NCI-H1092 (cell line): ENCODE measurements at regions not wholly inside any gene's neighbourhood (a gene's known extent, or its start where the extent isn't known, plus 50 kb on each side); places are given as distances from the start of the nearest gene placed in this dataset.
"Not testable (repeated sequence)": the region's sequence is repeated elsewhere in the genome, so short reads cannot be mapped to it uniquely, and the experiment has no call there.

Experiments used
- DNase-seq: peaks from one replicate; lab custom pipeline; 2025; lab: John Stamatoyannopoulos, UW

DNA sequence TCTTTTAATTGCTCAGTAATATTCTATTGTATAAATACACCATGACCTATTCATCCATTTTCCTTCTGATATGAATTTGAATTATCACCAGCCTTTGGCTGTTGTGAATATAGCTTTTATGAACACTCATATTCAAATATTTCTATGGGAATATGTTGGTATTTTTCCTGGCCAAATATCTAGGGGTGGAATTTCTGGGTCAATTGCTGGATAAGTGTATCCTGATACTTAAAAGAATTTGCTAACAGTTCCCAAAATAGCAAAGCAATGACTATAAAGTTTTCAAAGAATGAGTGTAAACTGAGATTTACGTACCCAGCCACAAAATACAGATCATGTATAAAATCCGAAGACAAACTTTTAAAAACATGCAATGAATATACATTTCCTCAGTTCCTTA lies 148.7 kb upstream of the CLEC14A start:
- DNase-seq: no peak

DNA sequence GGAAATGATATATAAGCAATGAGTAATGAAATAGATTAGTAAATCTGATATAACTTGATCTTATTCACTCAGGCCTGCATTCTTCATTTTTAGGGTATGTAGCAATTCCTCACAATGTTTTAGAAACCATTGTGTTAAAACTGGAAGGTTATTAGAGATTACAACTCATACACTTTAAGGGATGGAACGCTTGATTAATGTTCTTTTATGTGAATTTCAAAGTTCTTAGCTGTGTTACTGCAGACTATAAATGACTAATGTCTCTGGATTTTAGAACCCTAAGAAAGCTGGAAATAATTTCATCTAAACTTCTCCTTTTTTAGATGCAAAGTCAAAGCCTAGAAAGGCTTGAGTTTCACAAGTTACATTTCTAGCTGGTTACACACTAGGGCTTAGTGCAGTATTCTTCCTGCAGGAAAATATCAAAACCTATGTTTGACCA lies 148.2 kb upstream of the CLEC14A start:
- DNase-seq: no peak

DNA sequence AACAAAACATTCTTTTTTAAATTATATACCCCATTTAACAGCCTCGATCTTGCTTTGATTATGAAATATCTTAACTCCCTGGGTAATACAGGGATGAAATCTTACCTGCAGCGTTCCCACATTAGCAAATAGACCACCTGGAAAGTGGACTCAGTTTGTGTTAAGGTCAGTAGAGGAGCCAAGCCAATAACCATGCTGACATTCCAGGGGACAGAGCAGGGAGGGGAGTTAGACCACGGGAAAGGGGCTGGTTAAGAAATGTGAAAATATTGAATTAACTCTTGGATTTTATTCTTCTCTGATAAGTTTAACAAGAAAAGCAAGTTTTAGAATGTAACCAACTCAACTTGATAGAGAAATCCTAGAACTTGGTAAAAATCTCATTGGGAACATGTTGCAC lies 144.9 kb upstream of the CLEC14A start:
- no peak for DNase-seq

DNA sequence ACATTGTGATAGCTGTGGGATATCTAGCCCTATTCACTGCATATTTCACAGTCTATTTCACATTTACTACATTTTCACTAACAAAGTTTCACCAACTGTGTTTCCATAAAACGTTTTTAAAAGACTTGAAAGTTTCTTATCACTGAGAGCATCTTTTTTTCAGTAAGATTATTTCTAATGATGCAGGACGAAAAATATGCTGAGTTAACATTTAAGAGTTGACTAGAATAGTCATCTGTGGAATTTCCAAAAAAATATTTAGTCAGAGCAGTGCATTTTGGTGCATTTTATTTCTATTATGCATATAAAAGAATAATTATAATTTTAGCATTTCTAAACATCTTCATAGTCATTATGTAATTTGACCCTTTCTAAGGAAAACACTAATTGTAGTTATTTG lies 143.8 kb upstream of the CLEC14A start:
- no peak for DNase-seq

DNA sequence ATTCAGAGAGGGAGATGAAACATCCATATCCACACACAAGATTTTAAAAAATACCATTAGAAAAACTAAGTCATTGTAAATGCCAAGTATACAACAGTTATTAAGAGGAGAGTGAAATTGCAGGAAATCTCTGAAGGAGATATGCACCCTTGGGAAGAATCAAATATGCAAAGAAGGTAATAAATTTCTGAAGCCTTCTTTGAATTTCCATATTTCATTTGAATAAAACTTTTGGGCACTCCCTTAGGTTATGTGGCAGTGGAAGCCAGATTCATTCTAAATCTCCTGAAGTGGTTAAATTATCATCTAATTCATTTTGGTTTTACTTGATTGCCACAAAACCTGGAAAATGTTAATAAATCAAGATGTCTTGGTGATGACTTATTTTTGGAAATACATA lies 138.9 kb upstream of the CLEC14A start:
- no peak for DNase-seq

DNA sequence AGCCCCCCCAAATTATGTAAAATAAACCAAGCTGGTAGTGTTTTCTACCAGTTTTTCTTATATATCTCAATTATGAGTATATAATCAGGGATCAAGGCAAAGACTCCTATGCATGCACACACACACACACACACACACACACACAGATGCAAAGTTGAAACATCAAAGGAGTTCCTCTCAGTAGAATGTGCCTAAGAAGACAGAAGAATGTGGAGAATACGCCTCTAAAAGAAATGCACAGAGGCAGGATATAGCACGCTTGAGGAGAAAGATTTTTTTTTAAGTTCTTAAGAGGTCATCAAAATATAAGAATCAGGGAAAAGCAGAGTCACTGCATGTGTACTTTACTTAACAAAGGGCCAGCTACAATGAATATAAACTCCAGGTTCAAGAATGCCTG lies 138.2 kb upstream of the CLEC14A start:
- DNase-seq: no peak

DNA sequence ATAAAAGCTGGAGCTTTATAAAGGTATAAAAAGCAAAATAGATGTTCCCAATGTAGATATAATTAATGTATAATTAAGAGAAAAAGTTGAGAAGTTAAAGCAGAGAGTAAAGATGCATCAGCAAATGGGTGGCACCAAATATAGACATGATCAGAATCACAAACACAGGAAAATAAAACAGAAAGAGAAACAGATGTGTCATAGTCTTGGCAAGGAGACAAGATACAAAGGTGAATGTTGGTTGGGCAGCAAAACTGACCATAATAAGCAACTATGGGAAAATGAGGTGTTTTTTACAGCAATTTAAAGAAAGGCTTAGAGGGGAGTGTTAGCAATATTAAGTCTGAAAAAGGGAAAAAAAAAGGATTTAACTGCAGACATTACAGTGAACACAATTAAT lies 135.4 kb upstream of the CLEC14A start:
- no peak for DNase-seq

DNA sequence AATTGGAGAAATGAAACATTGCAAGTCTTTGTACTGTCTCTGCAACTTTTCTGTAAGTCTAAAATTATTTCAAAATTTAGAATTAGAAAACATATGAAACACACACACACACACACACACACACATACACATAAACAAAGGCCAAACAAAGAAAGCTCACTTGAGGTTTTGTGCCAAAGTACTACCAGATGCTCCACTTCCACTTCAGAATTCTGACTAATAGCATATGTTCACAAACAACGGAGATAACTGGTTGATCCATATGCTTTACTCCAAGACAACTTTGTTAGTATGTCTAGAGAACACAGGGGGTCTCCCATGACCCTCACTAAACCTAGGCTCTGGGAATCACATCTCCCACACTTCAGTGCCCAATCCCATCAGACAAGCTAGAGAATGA lies 133.8 kb upstream of the CLEC14A start:
- no peak for DNase-seq

DNA sequence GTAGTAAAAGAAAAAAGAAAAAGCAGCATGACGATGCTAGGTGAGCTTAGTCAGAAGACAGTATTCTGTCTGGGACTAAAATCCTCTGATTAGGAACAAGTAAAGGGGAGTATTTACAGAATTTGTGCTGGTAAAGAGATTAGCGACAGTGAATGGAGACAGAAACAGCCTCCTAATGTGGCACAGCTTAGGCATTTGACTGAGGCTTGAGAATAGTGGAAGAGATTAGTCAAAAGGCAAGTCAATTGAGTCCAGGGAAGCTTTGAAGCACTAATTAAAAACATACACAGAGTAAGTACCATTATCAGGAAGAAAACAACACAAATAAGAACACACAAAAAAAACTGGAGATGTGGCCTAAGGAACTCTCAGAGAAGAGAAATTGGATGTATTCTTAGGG lies 131.9 kb upstream of the CLEC14A start:
- DNase-seq: no peak

DNA sequence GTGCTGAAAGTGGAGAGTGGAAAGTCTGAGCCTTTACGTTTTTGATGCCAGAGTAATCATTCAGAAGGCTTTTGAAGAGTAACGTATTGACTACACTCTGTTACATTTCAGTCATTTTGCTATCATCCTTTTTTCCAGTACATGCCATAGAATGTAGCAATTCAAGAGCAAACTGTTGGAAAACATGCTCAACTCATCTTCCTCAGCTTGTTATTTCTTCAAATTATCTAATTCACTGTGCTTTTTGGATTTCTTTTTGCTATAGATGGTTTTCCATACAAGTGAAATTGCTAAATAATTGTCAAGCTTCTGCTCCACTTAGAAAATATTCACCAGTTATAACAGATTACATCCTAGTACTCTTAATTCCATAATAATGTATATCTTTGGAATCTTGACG lies 129.9 kb upstream of the CLEC14A start:
- DNase-seq: no peak

DNA sequence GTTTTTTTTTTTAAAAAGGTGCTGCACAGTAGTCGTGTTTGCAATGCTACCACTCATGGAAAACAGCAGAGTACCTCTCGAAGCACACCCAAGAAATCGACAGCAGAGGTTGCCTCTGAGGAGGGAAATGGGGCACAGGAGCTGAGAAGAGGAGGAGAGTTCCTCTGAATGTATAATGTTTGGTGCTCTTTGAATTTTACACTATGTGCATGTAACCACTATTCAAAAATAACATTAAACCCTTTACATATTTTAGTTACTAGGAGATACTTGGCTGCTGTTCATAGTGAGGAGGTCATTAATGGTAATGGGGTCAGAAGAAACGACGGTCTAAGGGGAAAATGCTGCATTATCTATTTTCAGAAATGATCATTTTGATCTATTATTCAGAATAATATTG lies 129.4 kb upstream of the CLEC14A start:
- DNase-seq: no peak

DNA sequence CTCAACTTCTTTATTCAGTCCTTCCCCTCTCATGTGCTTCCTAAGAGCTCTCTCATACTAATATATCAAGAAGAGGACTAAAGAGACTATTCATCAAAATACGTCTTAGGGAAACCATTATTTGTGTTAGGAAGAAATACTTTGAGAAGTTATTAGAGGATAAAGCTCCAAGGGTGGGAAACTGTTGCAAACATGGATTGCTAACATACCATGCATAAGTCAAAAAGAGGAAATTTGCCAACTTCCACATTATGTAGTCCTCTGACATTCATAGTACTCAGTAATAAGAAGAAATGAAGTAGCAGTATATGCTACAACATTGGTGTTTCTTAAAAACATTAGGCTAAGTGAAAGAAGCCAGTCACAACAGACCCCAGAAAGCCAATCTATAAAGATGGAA lies 128.8 kb upstream of the CLEC14A start:
- no peak for DNase-seq

DNA sequence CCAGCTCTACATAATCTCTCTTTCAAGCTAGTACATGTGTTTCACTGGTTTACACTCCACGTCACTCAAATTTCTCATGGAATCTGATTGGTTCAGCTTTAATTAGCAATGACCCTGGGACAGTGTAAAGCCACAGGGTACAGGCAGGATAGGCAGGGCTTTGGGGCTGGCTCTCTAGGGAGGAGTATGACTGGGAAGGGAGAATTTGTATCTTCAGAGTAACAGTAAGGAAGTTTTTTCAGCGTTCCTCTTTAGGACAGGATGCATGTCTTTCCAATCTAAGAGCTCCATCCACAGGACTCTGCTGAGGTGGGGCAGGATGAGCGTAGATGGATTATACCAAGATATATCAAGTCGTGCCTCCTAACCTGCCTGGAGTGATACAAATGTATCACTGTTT lies 112.0 kb upstream of the CLEC14A start:
- no peak for DNase-seq

DNA sequence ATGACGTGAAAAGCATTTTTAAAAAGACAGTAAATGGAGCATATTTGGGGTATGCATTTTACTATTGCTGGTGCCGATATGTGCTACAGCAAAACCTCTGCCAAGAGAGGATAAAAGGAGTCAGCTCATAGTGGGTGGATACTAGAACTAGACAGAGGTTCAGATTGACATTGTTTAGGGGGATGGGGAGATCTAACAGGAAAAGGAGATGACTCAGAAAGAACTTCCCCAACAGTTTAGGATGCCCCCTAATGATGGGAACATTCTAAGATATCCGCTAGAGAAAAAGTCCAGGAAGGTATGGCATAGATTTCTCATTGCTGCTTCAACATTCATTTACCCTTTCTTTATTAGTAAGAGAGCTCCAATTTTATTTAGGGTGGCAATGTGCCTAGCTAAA lies 110.5 kb upstream of the CLEC14A start:
- no peak for DNase-seq

DNA sequence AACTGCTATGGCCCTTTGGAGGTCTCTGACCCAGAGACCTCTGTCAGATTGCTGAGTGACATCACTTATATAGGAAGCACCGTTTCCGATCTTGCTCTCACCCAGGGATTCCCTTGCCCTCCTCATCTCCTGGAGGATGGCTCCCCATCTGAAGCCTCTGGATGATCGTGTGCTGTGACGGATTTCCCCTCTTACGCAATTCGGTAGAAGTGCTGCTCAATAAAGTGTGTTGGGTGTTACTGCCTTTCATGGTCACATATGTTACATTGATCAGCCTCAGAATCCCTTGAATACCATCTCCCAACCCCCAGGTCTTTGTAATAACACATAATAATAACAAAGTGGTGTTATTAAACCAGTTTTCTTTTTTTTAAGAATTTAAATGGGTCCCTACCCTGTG lies 107.3 kb upstream of the CLEC14A start:
- no peak for DNase-seq

DNA sequence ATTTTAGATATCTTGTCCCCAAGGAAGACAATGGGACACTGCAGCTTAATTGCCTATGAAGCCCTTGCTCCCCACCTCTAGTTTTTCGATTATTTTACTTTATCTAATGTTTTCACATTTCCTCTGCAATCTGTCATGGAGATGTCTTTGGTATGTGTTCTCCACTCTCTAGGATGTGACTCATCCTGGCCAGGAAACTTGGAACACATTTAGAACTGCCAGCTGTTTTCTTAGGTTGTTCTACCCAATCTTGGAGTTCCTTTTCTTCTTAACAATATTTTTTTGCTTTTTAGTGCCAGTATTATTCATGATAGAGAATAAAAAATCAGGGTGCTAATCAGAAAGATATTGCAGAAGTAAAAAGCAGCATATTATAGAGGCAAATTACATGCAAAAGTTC lies 101.7 kb upstream of the CLEC14A start:
- DNase-seq: no peak

DNA sequence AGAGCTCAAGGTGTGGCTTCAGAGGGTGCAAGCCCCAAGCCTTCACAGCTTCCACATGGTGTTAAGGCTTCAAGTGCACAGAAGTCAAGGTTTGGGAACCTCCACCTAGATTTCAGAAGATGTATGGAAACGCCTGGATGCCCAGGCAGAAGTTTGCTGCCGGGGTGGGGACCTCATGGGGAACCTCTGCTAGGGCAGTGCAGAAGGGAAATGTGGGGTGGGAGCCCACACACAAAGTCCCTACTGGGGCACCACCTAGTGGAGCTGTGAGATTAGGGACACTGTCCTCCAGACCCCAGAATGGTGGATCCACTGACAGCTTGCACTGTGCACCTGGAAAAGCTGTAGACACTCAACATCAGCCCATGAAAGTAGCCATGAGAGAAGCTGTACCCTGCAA lies 99.6 kb upstream of the CLEC14A start:
- DNase-seq: not testable (repeated sequence)

DNA sequence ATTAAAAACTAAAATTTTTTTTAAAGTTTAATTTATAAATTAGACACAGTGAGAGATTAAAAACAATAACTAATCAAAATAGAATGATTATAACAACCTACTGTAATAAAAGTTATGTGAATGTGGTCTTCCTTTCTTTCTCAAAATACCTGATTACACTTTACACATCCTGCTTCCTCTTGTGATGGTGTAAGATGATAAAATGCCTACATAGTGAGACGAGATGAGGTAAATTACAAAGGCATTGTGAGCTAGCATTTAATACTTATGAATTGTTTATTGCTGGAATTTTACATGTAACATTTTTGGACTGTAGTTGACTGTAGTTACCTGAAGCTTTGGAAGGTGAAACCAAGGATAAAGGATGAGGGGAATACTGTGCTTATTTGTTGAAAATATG lies 94.2 kb upstream of the CLEC14A start:
- DNase-seq: no peak

DNA sequence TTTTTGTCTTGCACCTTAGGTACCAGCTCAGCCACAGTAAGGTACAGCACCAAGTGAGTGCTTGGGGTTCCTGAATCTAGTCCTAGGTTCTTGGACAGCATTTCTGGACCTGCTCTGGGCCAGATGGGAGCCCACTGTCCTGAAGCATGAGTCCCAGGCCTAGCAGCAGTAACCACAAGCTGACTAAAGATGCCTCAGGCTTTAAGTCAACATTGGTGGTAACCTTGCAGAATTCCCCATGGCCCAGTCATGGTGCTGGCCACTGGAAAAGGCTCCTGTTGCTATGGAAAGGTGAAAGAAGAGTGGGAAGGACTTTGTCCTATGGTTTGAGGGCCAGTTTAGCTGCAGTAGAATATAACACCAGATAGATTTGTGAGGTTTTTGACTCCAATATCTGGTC lies 86.9 kb upstream of the CLEC14A start:
- no peak for DNase-seq

DNA sequence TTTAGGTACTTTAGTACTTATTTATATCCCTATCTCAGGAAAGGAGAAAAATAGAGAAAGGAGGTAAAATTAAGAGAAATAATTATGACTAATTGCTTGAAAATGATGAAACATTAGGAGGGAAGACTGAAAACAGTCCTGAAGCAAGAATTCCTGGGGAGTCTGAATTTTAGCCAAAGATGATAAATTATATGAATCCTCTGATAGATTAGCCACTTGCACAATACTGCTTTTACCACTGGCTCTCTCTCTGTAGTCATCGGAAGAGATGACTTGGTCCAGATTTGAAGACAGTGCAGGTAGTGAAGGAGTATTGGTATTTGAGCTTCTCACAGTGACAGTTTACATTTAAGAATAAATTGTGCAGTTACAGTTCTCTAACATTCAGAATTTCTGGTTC lies 83.8 kb upstream of the CLEC14A start:
- DNase-seq: no peak

DNA sequence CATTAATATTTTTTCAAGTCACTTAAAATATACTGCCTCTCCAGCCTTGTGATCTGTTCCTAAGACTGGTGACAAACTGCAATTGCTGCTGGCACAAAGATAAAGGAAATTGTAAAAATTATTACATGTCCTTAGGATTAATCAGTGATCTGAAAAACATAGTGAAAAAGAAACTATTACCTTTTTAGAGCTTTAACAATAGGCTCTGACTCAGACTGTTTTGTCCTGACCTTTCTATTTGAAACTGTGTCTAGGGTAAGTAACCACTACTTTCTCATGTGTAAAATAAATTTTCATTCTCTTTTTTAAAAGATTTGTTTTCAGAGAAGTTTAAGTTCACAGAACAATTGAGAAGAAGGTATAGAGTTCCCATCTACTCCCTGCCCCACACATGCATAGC lies 80.4 kb upstream of the CLEC14A start:
- DNase-seq: no peak

DNA sequence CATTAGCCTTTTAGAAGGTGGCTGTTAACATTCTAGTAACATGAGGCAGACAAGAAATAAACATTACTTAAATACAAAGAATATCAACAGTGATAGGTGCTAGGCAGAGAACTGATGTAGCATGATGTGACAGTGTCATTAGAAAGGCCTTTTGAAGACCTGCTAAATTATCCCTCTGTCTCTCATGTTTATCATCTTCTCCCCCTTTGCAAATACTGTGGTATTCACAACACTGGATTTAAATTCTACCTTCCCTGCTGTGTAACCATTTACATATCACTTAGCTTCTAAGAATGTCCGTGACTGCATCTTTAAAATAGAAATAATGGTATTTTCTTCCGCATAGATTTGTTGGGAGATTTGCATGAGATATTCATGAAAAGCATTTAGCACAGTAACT lies 74.4 kb upstream of the CLEC14A start:
- no peak for DNase-seq

DNA sequence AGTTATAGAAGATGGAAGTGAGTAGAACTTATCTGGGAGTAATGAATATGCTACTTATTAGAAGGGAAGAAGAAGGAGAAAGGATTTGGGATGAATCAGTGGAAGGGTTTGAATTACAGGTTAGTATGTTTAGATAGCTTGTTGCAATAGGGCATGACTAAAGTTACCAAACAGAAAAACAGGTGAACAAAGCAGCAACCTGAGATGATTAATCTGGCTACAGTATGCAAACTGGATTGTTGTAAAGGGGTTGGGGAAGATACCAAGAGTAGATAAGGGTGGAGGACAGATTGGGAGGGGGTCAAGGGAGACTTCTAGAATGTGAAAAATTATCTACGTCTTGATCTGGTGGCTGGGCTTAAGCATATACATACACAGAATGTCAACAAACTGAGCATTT lies 73.4 kb upstream of the CLEC14A start:
- no peak for DNase-seq

DNA sequence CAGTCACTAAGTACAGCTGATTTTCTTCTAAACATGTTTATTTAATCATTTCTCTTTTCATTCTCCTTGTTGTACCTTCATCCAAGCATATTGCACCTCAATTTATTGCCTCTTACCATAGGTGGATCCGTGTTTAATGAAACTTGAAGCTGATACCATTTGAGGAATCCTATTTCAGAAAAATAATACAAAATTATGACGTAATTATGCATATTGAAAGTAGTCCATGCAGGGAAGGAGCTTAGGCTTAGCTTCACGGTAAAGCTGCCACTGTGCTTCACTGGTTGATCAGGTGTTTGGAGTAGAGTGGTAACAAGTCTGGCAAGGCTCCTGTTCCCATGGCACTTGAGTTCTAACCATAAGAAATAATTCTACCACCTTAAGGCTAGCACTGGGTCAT lies 61.0 kb upstream of the CLEC14A start:
- no peak for DNase-seq

DNA sequence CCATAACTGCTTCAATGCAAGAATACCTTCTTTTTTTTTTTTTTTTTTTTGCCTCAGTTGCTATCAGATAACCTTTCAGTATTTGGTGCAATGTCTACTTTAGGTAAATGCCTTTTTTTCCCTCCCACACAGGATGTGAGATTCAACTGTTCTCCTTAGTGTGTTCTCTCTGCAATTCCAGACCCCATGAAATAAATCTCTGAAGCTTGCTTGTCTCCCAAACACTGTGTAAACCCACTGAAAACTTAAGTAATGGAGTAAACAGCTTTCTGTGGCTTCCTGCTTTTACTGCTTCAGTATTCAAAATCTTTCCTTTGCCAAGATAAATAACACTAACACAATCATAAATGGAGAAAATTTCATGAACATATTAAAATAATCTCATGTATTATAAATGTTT lies 55.8 kb upstream of the CLEC14A start:
- DNase-seq: no peak
